Endothelial cell of umbilical vein (primary cell): ENCODE measurements at regions not wholly inside any gene's neighbourhood (a gene's known extent, or its start where the extent isn't known, plus 50 kb on each side); places are given as distances from the start of the nearest gene placed in this dataset.

Source experiments
- BruUV-seq: library from RNA; stranded (reverse); fragments of 400-500 nt; replicated peaks from 2 replicates; lab custom pipeline; 2021; lab: Mats Ljungman, UMichigan
- CTCF ChIA-PET: fragments of 300-600, 350-600 bp; sonication (Branson Sonifier 250); formaldehyde crosslinking; loops from one replicate; lab custom pipeline; 2021; ENCODE audit warnings: antibody characterized with exemption, inconsistent platforms; lab: Charles Lee
- POLR2A ChIA-PET: fragments of 300-600, 350-600 bp; sonication (Branson Sonifier 250); formaldehyde crosslinking; loops from one replicate; lab custom pipeline; 2021; ENCODE audit warnings: antibody characterized with exemption, inconsistent platforms; lab: Charles Lee
- DNase-seq: peaks from one replicate; pipeline ENCODE4 v3.0.0-alpha.2; 2011; ENCODE audit warnings: low read depth, low spot score
- FAIRE-seq: peaks from 2 replicates; lab custom pipeline; 2011; peaks lifted over from hg19 to GRCh38; lab: Jason Lieb, UNC
- H2AFZ ChIP-seq: 2 replicates; pipeline ENCODE4 v1.6.0; 2012; ENCODE audit warnings: low read depth, low read length, control low read depth, inconsistent platforms
- H3K27ac ChIP-seq: 2 replicates; pipeline ENCODE4 v1.5.1; 2011; ENCODE audit warnings: low read depth, mild to moderate bottlenecking, control low read depth, low read length, moderate library complexity; ENCODE audit not compliant: insufficient read depth
- H3K27me3 ChIP-seq, 2 experiments: 2 replicates each; pipeline versions ENCODE4 v1.6.0 to v1.6.1; 2011; ENCODE audit warnings: low read length in 2 of 2, mixed read lengths in 1 of 2; ENCODE audit not compliant: control insufficient read depth in 2 of 2, insufficient read depth in 2 of 2
- H3K36me3 ChIP-seq, 2 experiments: 2 replicates in 1 of 2; 3 replicates in 1 of 2; pipeline ENCODE4 v1.5.1; 2011; ENCODE audit warnings: low read length in 2 of 2, mild to moderate bottlenecking in 1 of 2, moderate library complexity in 1 of 2; ENCODE audit not compliant: control insufficient read depth in 2 of 2, insufficient read depth in 2 of 2; ENCODE audit errors: extremely low read depth in 1 of 2
- H3K4me1 ChIP-seq: 3 replicates; pipeline ENCODE4 v1.5.1; 2011; ENCODE audit warnings: mild to moderate bottlenecking, low read length; ENCODE audit not compliant: control insufficient read depth, insufficient read depth; ENCODE audit errors: extremely low read depth
- H3K4me2 ChIP-seq: 2 replicates; pipeline ENCODE4 v1.6.1; 2011; ENCODE audit warnings: low read length, control low read depth, mixed read lengths; ENCODE audit not compliant: insufficient read depth
- H3K4me3 ChIP-seq, 3 experiments: fragments of 200-600 bp in 1 of 3; sonication (generic), shearing (Covaris generic) in 1 of 3; replicated peaks in 1 of 3; 2 replicates each; pipeline ENCODE4 v1.5.1; 2011 to 2016; ENCODE audit warnings: control low read depth in 3 of 3, low read length in 3 of 3, mild to moderate bottlenecking in 2 of 3, inconsistent platforms in 1 of 3, low read depth in 1 of 3, moderate library complexity in 1 of 3; ENCODE audit not compliant: insufficient read depth in 1 of 3
- H3K79me2 ChIP-seq: 2 replicates; pipeline ENCODE4 v1.6.0; 2012; ENCODE audit warnings: low read length, inconsistent platforms; ENCODE audit not compliant: control insufficient read depth, insufficient read depth
- H3K9ac ChIP-seq: replicated peaks from 2 replicates; pipeline ENCODE3; 2011; ENCODE audit warnings: low read length, control low read depth; ENCODE audit not compliant: insufficient read depth; ENCODE audit errors: extremely low read depth
- H3K9me1 ChIP-seq: replicated peaks from 3 replicates; pipeline ENCODE4 v1.6.0; 2011; ENCODE audit warnings: mild to moderate bottlenecking, low read length; ENCODE audit not compliant: control insufficient read depth, insufficient read depth; ENCODE audit errors: extremely low read depth
- H3K9me3 ChIP-seq: replicated peaks from 2 replicates; pipeline ENCODE4 v1.5.1; 2012; ENCODE audit warnings: low read length, inconsistent platforms; ENCODE audit not compliant: control insufficient read depth, insufficient read depth
- H4K20me1 ChIP-seq: replicated peaks from 2 replicates; pipeline ENCODE3; 2011; ENCODE audit warnings: mild to moderate bottlenecking, low read length; ENCODE audit not compliant: control insufficient read depth, insufficient read depth; ENCODE audit errors: extremely low read depth
- EZH2 ChIP-seq: IDR thresholded peaks from 2 replicates; pipeline ENCODE4 v1.6.1; 2012; ENCODE audit warnings: borderline replicate concordance, low read depth, mild to moderate bottlenecking, moderate library complexity, low read length, inconsistent platforms; ENCODE audit not compliant: severe bottlenecking
- FOS ChIP-seq: IDR thresholded peaks from 2 replicates; pipeline ENCODE4 v1.6.1; 2011; ENCODE audit warnings: mild to moderate bottlenecking, low read length, moderate library complexity, borderline replicate concordance; ENCODE audit not compliant: insufficient read depth
- GATA2 ChIP-seq: IDR thresholded peaks from 2 replicates; pipeline ENCODE4 v1.7.0; 2011; ENCODE audit warnings: low read depth, mild to moderate bottlenecking, moderate library complexity, mixed read lengths, low read length; ENCODE audit not compliant: insufficient read length, insufficient read depth
- JUN ChIP-seq: IDR thresholded peaks from 2 replicates; pipeline ENCODE4 v1.6.1; 2011; ENCODE audit warnings: borderline replicate concordance, low read depth; ENCODE audit not compliant: insufficient read length, insufficient read depth
- MYC ChIP-seq: IDR thresholded peaks from one replicate; pipeline ENCODE4 v1.6.1; 2011; ENCODE audit warnings: mild to moderate bottlenecking, low read depth, low read length
- POLR2A ChIP-seq: IDR thresholded peaks from 2 replicates; pipeline ENCODE4 v1.6.1; 2012; ENCODE audit warnings: low read depth, mild to moderate bottlenecking, control low read depth, low read length
- POLR2AphosphoS5 ChIP-seq: IDR thresholded peaks from 2 replicates; pipeline ENCODE4 v1.6.1; 2012; ENCODE audit warnings: low read depth, mild to moderate bottlenecking, control low read depth, low read length, moderate library complexity; ENCODE audit not compliant: insufficient read depth
- dilution Hi-C: fragments of 300-500 bp; cut with MboI; formaldehyde crosslinking; loops from one replicate; pipeline ENCODE4 v1.15.0; 2019; ENCODE audit warnings: low sequenced_read_pairs; ENCODE audit not compliant: extremely low pct_ligation_motif_present
- intact Hi-C: fragments of 100-400 bp; cut with micrococcal nuclease; formaldehyde crosslinking; loops from one replicate; pipeline ENCODE4 v1.10.0; 2022
- TF ChIP-seq, protein P1 (sequence below): IDR thresholded peaks from 2 replicates; pipeline ENCODE4 v1.6.1; 2011; ENCODE audit not compliant: insufficient read depth, insufficient read length
- TF ChIP-seq, protein P2 (sequence below), 2 donors: IDR thresholded peaks; 1 replicate in 1 of 2; 2 replicates in 1 of 2; pipeline ENCODE4 v1.5.1; 2011; ENCODE audit warnings: low read length in 2 of 2, mild to moderate bottlenecking in 2 of 2, moderate library complexity in 2 of 2, control low read depth in 1 of 2, inconsistent platforms in 1 of 2, low read depth in 1 of 2; ENCODE audit not compliant: insufficient read depth in 1 of 2; ENCODE audit errors: extremely low read depth in 1 of 2

DNA sequence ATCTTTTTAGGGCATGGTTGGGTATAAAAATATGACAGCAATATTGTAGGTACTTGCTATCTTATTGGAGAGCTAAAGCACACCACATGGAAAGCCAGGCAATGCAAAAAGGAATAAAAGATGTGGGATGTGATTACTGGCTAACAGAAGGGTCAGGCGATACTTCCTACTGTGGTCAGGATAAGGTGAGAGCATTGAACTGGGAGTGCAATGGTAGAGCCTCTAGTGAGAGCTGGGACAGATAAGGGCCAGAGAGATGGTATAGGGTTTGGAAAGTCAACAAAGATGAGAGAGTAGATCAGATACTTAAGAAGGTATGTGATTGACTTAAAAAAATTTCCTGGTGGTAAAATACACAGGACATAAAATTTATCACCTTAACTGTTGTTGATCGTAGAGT is 160.7 kb upstream of the MAN1A1 start:
- Histone ChIP-seq H3K36me3 (no peaks in the 10 kb centered on the region), H3K4me2 (no peak overlapping the region), H3K4me1 (no peaks in the 10 kb centered on the region), H3K9me3 (no peaks in the 10 kb centered on the region), H3K9me1 (no peaks in the 10 kb centered on the region), H3K79me2 (no peaks in the 10 kb centered on the region), H3K27me3 (no peaks in the 10 kb centered on the region), H2AFZ (no peak overlapping the region), H3K4me3 (no peak overlapping the region), H4K20me1 (no peaks in the 10 kb centered on the region), H3K27ac (no peak overlapping the region), H3K9ac (no peak overlapping the region)
- TF ChIP-seq MYC = no peak
- no peak for TF ChIP-seq JUN
- no peak for TF ChIP-seq POLR2AphosphoS5
- TF ChIP-seq, protein P1, sequence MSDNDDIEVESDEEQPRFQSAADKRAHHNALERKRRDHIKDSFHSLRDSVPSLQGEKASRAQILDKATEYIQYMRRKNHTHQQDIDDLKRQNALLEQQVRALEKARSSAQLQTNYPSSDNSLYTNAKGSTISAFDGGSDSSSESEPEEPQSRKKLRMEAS = no peak
- no peak for TF ChIP-seq EZH2
- no peak for TF ChIP-seq FOS
- TF ChIP-seq, protein P2, sequence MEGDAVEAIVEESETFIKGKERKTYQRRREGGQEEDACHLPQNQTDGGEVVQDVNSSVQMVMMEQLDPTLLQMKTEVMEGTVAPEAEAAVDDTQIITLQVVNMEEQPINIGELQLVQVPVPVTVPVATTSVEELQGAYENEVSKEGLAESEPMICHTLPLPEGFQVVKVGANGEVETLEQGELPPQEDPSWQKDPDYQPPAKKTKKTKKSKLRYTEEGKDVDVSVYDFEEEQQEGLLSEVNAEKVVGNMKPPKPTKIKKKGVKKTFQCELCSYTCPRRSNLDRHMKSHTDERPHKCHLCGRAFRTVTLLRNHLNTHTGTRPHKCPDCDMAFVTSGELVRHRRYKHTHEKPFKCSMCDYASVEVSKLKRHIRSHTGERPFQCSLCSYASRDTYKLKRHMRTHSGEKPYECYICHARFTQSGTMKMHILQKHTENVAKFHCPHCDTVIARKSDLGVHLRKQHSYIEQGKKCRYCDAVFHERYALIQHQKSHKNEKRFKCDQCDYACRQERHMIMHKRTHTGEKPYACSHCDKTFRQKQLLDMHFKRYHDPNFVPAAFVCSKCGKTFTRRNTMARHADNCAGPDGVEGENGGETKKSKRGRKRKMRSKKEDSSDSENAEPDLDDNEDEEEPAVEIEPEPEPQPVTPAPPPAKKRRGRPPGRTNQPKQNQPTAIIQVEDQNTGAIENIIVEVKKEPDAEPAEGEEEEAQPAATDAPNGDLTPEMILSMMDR (IDR thresholded peaks at IDR 0.05; ENCODE audit: extremely low read depth in 1 of 2, insufficient read depth in 1 of 2, low read depth in 1 of 2, low read length in 2 of 2) = no peak
- TF ChIP-seq GATA2 = no peak
- no peak for TF ChIP-seq POLR2A
- FAIRE-seq (no peak), DNase-seq (no peak)
- intact Hi-C loops = no loop called here
- dilution Hi-C loops = no loop called here
- BruUV-seq = no TSS peak
- POLR2A ChIA-PET = no interaction called here
- CTCF ChIA-PET = no interaction called here
